ENCODE measurements at regions not wholly inside any gene's neighbourhood (a gene's known extent, or its start where the extent isn't known, plus 50 kb on each side); places are given as distances from the start of the nearest gene placed in this dataset.

GRCh38 chr7:106426803-106427202 lies 142.0 kb upstream of the NAMPT start:
- TF ChIP-seq ZNF837 (tag by site-specific recombination; IDR thresholded peaks at IDR 0.05) (no peak), ZBTB1 (tag by site-specific recombination; IDR thresholded peaks at IDR 0.05) (no peak), ZNF202 (tag by site-specific recombination; IDR thresholded peaks at IDR 0.05; ENCODE audit: borderline replicate concordance) (no peak), ZNF555 (tag by site-specific recombination; conservative IDR thresholded peaks at IDR 0.05) (no peak), ZNF747 (tag by site-specific recombination; IDR thresholded peaks at IDR 0.05) (no peak), ZNF677 (tag by site-specific recombination; IDR thresholded peaks at IDR 0.05) (no peak), ZNF518A (tag by site-specific recombination; conservative IDR thresholded peaks at IDR 0.05; ENCODE audit: low read depth) (no peak)
- ChIA-PET POLR2A (no interaction called here), CTCF (no interaction called here)
- Histone ChIP-seq H3K4me1 (ENCODE audit: control insufficient read depth, insufficient read depth, low read length) (no peaks in the 10 kb centered on the region), H3K36me3 (ENCODE audit: control insufficient read depth in 2 of 2, insufficient read depth in 1 of 2, low read length in 2 of 2) (no peaks in the 10 kb centered on the region), H3K9me3 (ENCODE audit: control insufficient read depth, insufficient read depth, low read depth, low read length) (no peaks in the 10 kb centered on the region), H3K27ac (ENCODE audit: extremely low read depth, low read depth, low read length) (no peak overlapping the region), H3K4me3 (ENCODE audit: low read depth, low read length) (no peak overlapping the region)

GRCh38 chr7:106425017-106425719 lies 140.4 kb upstream of the NAMPT start:
- ChIA-PET POLR2A (no interaction called here), CTCF (interaction anchor here (0.6 to 1.3 kb wide), 3 partner anchors 37 to 1013 kb away, joined by 3 read pairs; no protein-coding TSS in a partner anchor)
- Histone ChIP-seq H3K4me3 (ENCODE audit: low read depth, low read length) (no peak overlapping the region), H3K9me3 (ENCODE audit: control insufficient read depth, insufficient read depth, low read depth, low read length) (no peaks in the 10 kb centered on the region), H3K4me1 (ENCODE audit: control insufficient read depth, insufficient read depth, low read length) (no peaks in the 10 kb centered on the region), H3K36me3 (ENCODE audit: control insufficient read depth in 2 of 2, insufficient read depth in 1 of 2, low read length in 2 of 2) (no peaks in the 10 kb centered on the region), H3K27ac (ENCODE audit: extremely low read depth, low read depth, low read length) (no peak overlapping the region)
- TF ChIP-seq ZIC2 (tag by site-specific recombination; IDR thresholded peaks at IDR 0.05) (peak; percentile 77), ZNF704 (tag by site-specific recombination; IDR thresholded peaks at IDR 0.05) (no peak), ZNF184 (tag by site-specific recombination; IDR thresholded peaks at IDR 0.05) (no peak), ZBTB20 (tag by site-specific recombination; IDR thresholded peaks at IDR 0.05) (peak; percentile 24; the same call in 1 of the 2 replicates), FEZF1 (tag by site-specific recombination; IDR thresholded peaks at IDR 0.05) (0 out of 2 replicates have a peak, but pooled peaks have one; percentile 12), ZNF639 (tag by site-specific recombination; IDR thresholded peaks at IDR 0.05) (no peak), GFI1B (tag by site-specific recombination; IDR thresholded peaks at IDR 0.05) (no peak), ZBTB21 (tag by site-specific recombination; IDR thresholded peaks at IDR 0.05) (peak; percentile 67)
